GM23248 (cell line): ENCODE measurements at regions not wholly inside any gene's neighbourhood (a gene's known extent, or its start where the extent isn't known, plus 50 kb on each side); places are given as distances from the start of the nearest gene placed in this dataset.

Source experiments
- EZH2 ChIP-seq: fragments of 200-600 bp; sonication (generic); IDR thresholded peaks from 2 replicates; pipeline ENCODE4 v1.6.1; 2018; ENCODE audit warnings: antibody characterized with exemption, mild to moderate bottlenecking; ENCODE audit not compliant: insufficient read depth, poor library complexity, severe bottlenecking
- EZH2phosphoT487 ChIP-seq: fragments of 200-600 bp; sonication (generic); IDR thresholded peaks from 2 replicates; pipeline ENCODE4 v1.6.1; 2018; ENCODE audit warnings: antibody characterized with exemption, moderate library complexity, mild to moderate bottlenecking, low read depth; ENCODE audit not compliant: insufficient read depth

DNA sequence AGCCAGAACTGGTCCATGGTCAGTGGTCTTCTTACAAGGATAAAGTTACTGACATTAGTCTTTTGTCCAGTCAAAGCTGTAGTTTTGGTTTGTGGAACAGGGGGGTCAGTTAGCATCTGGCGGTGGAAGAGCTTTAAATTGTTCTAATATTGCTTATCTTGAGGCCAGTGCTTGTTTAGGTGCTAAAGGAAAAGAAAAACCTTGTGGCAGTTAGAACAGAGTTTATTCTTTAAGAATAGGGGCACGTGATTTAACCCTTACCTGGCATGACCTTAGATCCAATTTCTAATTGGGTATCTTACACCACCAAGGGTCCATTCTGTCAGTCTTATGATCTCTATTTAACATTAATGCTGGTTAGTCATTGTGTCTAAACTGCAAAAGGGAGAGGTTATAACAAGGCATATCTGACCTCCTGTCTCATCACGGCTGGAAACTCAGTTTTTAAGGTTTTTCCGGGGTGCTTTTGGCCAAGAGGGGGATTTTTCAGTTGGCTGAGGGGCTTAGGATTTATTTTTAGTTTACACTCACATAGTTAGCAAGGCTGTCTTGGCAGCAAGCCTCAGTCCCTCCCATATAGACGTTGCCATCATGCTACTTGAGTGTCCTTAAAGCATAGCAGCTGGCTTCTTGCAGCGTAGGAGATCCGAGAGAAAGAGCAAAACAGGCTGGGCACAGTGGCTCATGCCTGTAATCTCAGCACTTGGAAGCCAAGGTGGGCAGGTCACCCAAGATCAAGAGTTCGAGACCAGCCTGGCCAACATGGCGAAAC is 60.1 kb upstream of the FAM89A start:
- TF ChIP-seq EZH2, result no peak
- TF ChIP-seq EZH2phosphoT487, result no peak
